Keratinocyte (primary cell): ENCODE measurements at regions not wholly inside any gene's neighbourhood (a gene's known extent, or its start where the extent isn't known, plus 50 kb on each side); places are given as distances from the start of the nearest gene placed in this dataset.

Source experiments
- CTCF ChIP-seq, 3 experiments: IDR thresholded peaks in 1 of 3; conservative IDR thresholded peaks in 1 of 3; optimal IDR thresholded peaks in 1 of 3; 2 replicates in 2 of 3; 3 replicates in 1 of 3; pipeline versions ENCODE3 to v1.5.1; 2011; ENCODE audit warnings: low read length in 3 of 3, mild to moderate bottlenecking in 3 of 3, moderate library complexity in 2 of 3, control low read depth in 1 of 3, inconsistent platforms in 1 of 3; ENCODE audit not compliant: insufficient read depth in 2 of 3; ENCODE audit errors: extremely low read depth in 1 of 3
- EZH2 ChIP-seq: IDR thresholded peaks from one replicate; pipeline ENCODE4 v1.6.1; 2012; ENCODE audit warnings: inconsistent platforms, mild to moderate bottlenecking, low read length, moderate library complexity

- TF ChIP-seq CTCF (optimal IDR thresholded peaks at IDR 0.05 in 1 of 3, IDR thresholded peaks at IDR 0.05 in 1 of 3, conservative IDR thresholded peaks at IDR 0.05 in 1 of 3; ENCODE audit: extremely low read depth in 1 of 3, insufficient read depth in 2 of 3, low read length in 3 of 3) (no peak), EZH2 (no peak)
Observed at GRCh38 chr14:101377069-101377468, 184.2 kb upstream of the DIO3 start.
